Right lobe of liver (tissue), 6 donors: ENCODE measurements at regions not wholly inside any gene's neighbourhood (a gene's known extent, or its start where the extent isn't known, plus 50 kb on each side); places are given as distances from the start of the nearest gene placed in this dataset.
"Not testable (repeated sequence)": the region's sequence is repeated elsewhere in the genome, so short reads cannot be mapped to it uniquely, and the experiment has no call there.

ENCODE experiments used
- ATAC-seq, 4 donors: fragments of 200-7000 bp; cut with Tn5 transposase; one replicate each; pipeline ENCODE4 v1.9.1; 2020; ENCODE audit warnings: mild to moderate bottlenecking in 4 of 4, moderate library complexity in 4 of 4
- DNase-seq, 3 donors: peaks; one replicate each; pipeline ENCODE4 v3.0.0-alpha.2; 2020
- H3K27ac ChIP-seq, 3 donors: fragments of 200-600 bp; one replicate each; pipeline ENCODE4 v1.8.0; 2022
- H3K27me3 ChIP-seq, 2 donors: fragments of 200-600 bp; one replicate each; pipeline ENCODE4 v1.8.0; 2022
- H3K36me3 ChIP-seq, 4 donors: fragments of 200-600 bp; sonication (generic) in 1 of 4; one replicate each; pipeline versions ENCODE4 v1.5.1 to v1.8.0; 2017 to 2022; ENCODE audit warnings: control low read depth in 1 of 4
- H3K4me1 ChIP-seq, 4 donors: fragments of 200-600 bp; sonication (generic) in 1 of 4; one replicate each; pipeline versions ENCODE4 v1.5.1 to v1.8.0; 2017 to 2022; ENCODE audit warnings: control low read depth in 1 of 4
- H3K4me3 ChIP-seq, 3 donors: fragments of 200-600 bp; one replicate each; pipeline ENCODE4 v1.8.0; 2022
- H3K9me3 ChIP-seq, 4 donors: fragments of 200-600 bp; sonication (generic) in 1 of 4; one replicate each; pipeline versions ENCODE4 v1.5.1 to v1.8.0; 2017 to 2022; ENCODE audit warnings: control low read depth in 1 of 4
- POLR2A ChIP-seq: fragments of 450-650 bp; IDR thresholded peaks from one replicate; pipeline ENCODE4 v1.6.1; 2017; ENCODE audit warnings: antibody characterized with exemption, mild to moderate bottlenecking
- WGBS: methylation state at CpG from one replicate; pipeline ENCODE4 v1.1.6; 2018; ENCODE audit warnings: low coverage, low lambda C conversion rate; ENCODE audit not compliant: insufficient coverage; ENCODE audit errors: missing lambda C conversion rate; 5-methylcytosine and 5-hydroxymethylcytosine counted together
- intact Hi-C, 2 donors: fragments of 100-400 bp; cut with DNase I; formaldehyde crosslinking; loops; one replicate each; pipeline versions ENCODE4 v1.11.2 to v1.14.1; 2022
- TF ChIP-seq, protein P1 (sequence below), 4 donors: fragments of 200-600 bp in 3 of 4; fragments of 450-650 bp in 1 of 4; IDR thresholded peaks; one replicate each; pipeline versions ENCODE4 v1.5.1 to v1.8.0; 2016 to 2022; ENCODE audit warnings: antibody characterized with exemption in 4 of 4, mild to moderate bottlenecking in 2 of 4
- donor health status: DM: no; HTN: yes; CAD: no.
- donor health status: DM: no; HTN: no; CAD: no.
- donor health status: DM: no; HTN: no; CAD: no.
- donor health status: DM: no; HTN: yes; CAD: no.
- donor health status: DM: no; HTN: yes; CAD: no.

- DNase-seq = no peak
- Histone ChIP-seq H3K36me3 (no peaks in the 10 kb centered on the region), H3K9me3 (no peaks in the 10 kb centered on the region), H3K4me1 (peaks cover 0 to 4% (median 0%) of the 10 kb centered on the region in 4 donors), H3K27me3 (no peaks in the 10 kb centered on the region), H3K4me3 (no peak overlapping the region), H3K27ac (no peak overlapping the region)
- TF ChIP-seq POLR2A = no peak
- TF ChIP-seq, protein P1, sequence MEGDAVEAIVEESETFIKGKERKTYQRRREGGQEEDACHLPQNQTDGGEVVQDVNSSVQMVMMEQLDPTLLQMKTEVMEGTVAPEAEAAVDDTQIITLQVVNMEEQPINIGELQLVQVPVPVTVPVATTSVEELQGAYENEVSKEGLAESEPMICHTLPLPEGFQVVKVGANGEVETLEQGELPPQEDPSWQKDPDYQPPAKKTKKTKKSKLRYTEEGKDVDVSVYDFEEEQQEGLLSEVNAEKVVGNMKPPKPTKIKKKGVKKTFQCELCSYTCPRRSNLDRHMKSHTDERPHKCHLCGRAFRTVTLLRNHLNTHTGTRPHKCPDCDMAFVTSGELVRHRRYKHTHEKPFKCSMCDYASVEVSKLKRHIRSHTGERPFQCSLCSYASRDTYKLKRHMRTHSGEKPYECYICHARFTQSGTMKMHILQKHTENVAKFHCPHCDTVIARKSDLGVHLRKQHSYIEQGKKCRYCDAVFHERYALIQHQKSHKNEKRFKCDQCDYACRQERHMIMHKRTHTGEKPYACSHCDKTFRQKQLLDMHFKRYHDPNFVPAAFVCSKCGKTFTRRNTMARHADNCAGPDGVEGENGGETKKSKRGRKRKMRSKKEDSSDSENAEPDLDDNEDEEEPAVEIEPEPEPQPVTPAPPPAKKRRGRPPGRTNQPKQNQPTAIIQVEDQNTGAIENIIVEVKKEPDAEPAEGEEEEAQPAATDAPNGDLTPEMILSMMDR (IDR thresholded peaks at IDR 0.05) = no peak
- intact Hi-C loops = loop anchor here in 1 of 2 donors (10.0 kb wide), 1 partner anchor 118 kb away; no protein-coding TSS in a partner anchor
- WGBS = 75% methylated on average over 4 of the region's 4 CpGs
- no peak for ATAC-seq
Measured at GRCh38 chr11:128036556-128037093, 550.7 kb downstream of the ETS1 start.

DNA sequence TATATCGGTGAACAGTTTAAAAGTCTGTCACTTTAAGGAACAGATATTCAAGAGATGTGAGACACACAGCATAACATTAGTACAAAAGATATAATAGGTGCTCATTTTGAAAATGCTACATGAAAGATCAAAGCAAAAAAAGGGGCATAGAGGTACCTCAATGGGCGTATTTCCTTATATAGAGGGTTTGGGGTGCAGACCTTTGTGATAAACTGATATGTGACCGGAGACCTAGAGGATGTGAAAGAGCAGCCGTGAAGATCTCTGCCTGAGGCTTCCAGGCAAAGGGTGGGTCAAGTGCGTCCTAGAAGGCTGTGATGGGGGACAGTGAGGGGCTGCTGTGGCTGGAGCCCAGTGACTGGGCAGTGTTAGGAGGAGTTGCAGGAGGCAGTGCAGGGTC is 551.4 kb downstream of the ETS1 start:
- 70% methylated on average over 5 of the region's 5 CpGs for WGBS

DNA sequence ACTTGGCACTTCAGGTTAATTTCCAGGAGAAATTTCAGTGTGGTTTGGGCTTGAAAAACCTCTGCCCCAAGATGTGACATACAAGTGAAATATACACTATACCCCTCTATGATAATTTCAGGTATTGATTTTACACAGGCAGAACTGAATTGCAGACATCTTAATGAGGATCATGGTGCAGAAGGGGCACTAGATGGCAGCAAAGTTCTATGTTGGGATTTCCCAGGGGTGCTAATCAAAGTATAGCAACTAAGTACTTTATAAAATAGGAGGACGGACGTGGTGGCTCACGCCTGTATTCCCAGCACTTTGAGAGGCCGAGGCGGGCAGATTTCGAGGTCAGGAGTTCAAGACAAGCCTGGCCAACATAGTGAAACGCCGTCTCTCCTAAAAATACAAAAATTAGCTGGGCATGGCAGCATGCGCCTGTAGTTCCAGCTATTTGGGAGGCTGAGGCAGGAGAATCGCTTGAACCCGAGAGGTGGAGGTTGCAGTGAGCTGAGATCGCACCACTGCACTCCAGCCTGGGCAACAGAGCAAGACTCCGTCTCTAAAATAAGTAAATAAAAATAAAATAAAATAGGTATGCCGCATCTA is 555.7 kb downstream of the ETS1 start:
- DNase-seq = peak in 1 of 3 donors; percentile 59
- WGBS = 34% methylated on average over 11 of the region's 14 CpGs
- not testable (repeated sequence) for H3K27ac ChIP-seq, H3K27me3 ChIP-seq, H3K4me3 ChIP-seq, H3K9me3 ChIP-seq, H3K36me3 ChIP-seq
- TF ChIP-seq, protein P1 (IDR thresholded peaks at IDR 0.05) = peak; percentile 75 to 95 (median 83)
- intact Hi-C loops = loop anchor here in 1 of 2 donors (10.0 kb wide), 1 partner anchor 123 kb away; no protein-coding TSS in a partner anchor
- ATAC-seq = peak; percentile 63 to 72 (median 66)
- peaks cover 0 to 26% (median 7%) of the 10 kb centered on the region in 4 donors for H3K4me1 ChIP-seq

More for the DNA sequence above, 551.4 kb downstream of the ETS1 start:
- DNase-seq (no peak), ATAC-seq (no peak)
- H3K27ac ChIP-seq = no peak overlapping the region
- H3K4me3 ChIP-seq = no peak overlapping the region
- TF ChIP-seq POLR2A = no peak
- TF ChIP-seq, protein P1 (IDR thresholded peaks at IDR 0.05) = no peak
- intact Hi-C loops = loop anchor here in 1 of 2 donors (10.0 kb wide), 1 partner anchor 119 kb away; no protein-coding TSS in a partner anchor
- H3K4me1 ChIP-seq = peaks cover 0 to 3% (median 0%) of the 10 kb centered on the region in 4 donors
- no peaks in the 10 kb centered on the region for H3K36me3 ChIP-seq
- no peaks in the 10 kb centered on the region for H3K9me3 ChIP-seq
- H3K27me3 ChIP-seq = no peaks in the 10 kb centered on the region

DNA sequence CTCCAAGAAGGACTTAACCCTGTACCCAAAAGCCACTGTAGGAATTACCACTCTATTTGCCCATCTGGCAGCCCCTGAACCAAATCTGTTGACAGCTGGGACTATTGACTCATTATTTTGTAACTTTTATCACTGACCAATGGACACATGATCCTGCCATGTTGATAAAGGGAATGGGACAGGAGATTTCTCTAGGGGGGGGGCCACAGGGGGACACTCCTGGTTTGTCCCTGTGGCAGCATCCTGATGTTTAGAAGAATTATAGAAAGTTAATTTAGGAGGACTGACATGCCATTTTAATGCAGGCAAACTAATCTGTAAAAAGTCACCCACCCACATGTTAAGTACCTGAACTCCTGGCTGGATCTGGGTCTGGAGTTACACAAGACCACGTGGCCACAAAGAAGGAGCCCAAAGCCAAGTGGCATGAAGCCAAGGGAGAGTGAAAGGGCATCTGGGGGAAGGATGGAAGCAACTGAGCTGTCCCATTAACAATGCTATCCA is 558.1 kb downstream of the ETS1 start:
- no peak overlapping the region for H3K4me3 ChIP-seq
- H3K4me1 ChIP-seq = peaks cover 0 to 30% (median 7%) of the 10 kb centered on the region in 4 donors
- H3K9me3 ChIP-seq = no peaks in the 10 kb centered on the region
- TF ChIP-seq, protein P1 (IDR thresholded peaks at IDR 0.05) = no peak
- no peak for TF ChIP-seq POLR2A
- intact Hi-C loops = no loop called here
- H3K36me3 ChIP-seq = no peaks in the 10 kb centered on the region
- ATAC-seq (peak; percentile 67 to 85 (median 78)), DNase-seq (peak; percentile 65 to 87 (median 79))
- H3K27ac ChIP-seq = peak overlapping the region; percentile 34 to 76 (median 73)
- WGBS = 0% methylated on average over 1 of the region's 1 CpG
- H3K27me3 ChIP-seq = no peaks in the 10 kb centered on the region
